H1 (cell line): ENCODE measurements at regions not wholly inside any gene's neighbourhood (a gene's known extent, or its start where the extent isn't known, plus 50 kb on each side); places are given as distances from the start of the nearest gene placed in this dataset.

Source experiments
- CHD1 ChIP-seq: IDR thresholded peaks from 2 replicates; pipeline ENCODE4 v1.6.1; 2012; ENCODE audit warnings: low read depth, low read length, improper control_type of control experiment
- GTF2F1 ChIP-seq: IDR thresholded peaks from 2 replicates; pipeline ENCODE4 v1.6.1; 2012; ENCODE audit warnings: low read depth, low read length, improper control_type of control experiment, borderline replicate concordance
- RNF2 ChIP-seq: fragments of 200-900, 300-1000 bp; sonication (generic); IDR thresholded peaks from 2 replicates; pipeline ENCODE4 v1.7.1; 2016; ENCODE audit warnings: borderline replicate concordance, low read depth, mild to moderate bottlenecking, antibody characterized with exemption, low read length; ENCODE audit not compliant: poor library complexity, severe bottlenecking; ENCODE audit errors: missing control alignments
- SIRT6 ChIP-seq: IDR thresholded peaks from one replicate; pipeline ENCODE4 v1.7.1; 2012; ENCODE audit warnings: low read length, inconsistent platforms
- YY1 ChIP-seq: IDR thresholded peaks from 2 replicates; pipeline ENCODE4 v1.6.1; 2011; ENCODE audit warnings: low read depth, mild to moderate bottlenecking, low read length
- ZNF274 ChIP-seq: IDR thresholded peaks from 2 replicates; pipeline ENCODE4 v1.7.0; 2012; ENCODE audit warnings: low read length, borderline replicate concordance; ENCODE audit errors: extremely low read depth

DNA sequence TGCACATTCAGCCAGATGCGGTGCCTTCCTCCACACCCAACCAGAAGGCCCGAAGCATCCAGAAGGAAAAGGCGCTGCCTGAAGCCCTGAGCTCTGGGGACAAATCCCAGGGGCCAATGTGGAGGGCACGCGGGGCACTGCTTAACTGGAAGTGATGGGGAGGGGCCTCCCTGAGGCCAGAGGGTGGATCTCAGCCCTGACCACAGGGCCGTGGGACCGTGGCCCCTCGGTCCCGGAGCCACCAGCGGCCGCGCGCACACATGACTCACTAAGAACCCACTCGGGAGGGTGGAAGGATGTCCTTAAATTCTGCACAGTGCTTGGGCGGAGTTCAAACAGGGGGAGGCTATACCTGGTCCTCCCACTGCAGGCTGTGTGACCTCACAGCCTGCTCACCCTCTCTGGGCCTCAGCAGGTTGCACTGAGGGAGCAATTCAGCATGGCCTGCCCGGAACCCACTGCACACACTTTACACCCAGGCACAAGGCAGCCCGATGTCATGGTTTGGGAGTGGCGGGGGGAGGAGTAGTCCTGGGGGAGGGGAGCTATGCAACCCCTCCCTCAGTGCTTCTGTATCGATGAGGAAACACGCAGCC, 89.5 kb downstream of the RFLNA start (continued):
- no peak for TF ChIP-seq ZNF274
- TF ChIP-seq YY1 = no peak
- no peak for TF ChIP-seq CHD1
- TF ChIP-seq SIRT6 = no peak
- no peak for TF ChIP-seq RNF2
- no peak for TF ChIP-seq GTF2F1
